ENCODE measurements at regions not wholly inside any gene's neighbourhood (a gene's known extent, or its start where the extent isn't known, plus 50 kb on each side); places are given as distances from the start of the nearest gene placed in this dataset.

- intact Hi-C loops (cut with micrococcal nuclease) (no loop called here), dilution Hi-C loops (cut with MboI; ENCODE audit: extremely low pct_ligation_motif_present, low sequenced_read_pairs) (no loop called here)
- no peak overlapping the region for H2AFZ ChIP-seq (ENCODE audit: low read depth, low read length)
- no peaks in the 10 kb centered on the region for H3K9me3 ChIP-seq (replicated peaks; ENCODE audit: control insufficient read depth, insufficient read depth, low read length)
- no peak overlapping the region for H3K4me2 ChIP-seq (ENCODE audit: insufficient read depth, low read length)
- H3K9ac ChIP-seq (replicated peaks; ENCODE audit: extremely low read depth, insufficient read depth, low read length), result no peak overlapping the region
- H3K36me3 ChIP-seq (ENCODE audit: control insufficient read depth in 2 of 2, extremely low read depth in 1 of 2, insufficient read depth in 2 of 2, low read length in 2 of 2), result no peaks in the 10 kb centered on the region
- no peak overlapping the region for H3K27ac ChIP-seq (ENCODE audit: insufficient read depth, low read depth, low read length)
- no TSS peak for BruUV-seq (replicated peaks)
- H4K20me1 ChIP-seq (replicated peaks; ENCODE audit: control insufficient read depth, extremely low read depth, insufficient read depth, low read length), result no peaks in the 10 kb centered on the region
- FAIRE-seq (no peak), DNase-seq (ENCODE audit: low read depth, low spot score) (no peak)
- H3K9me1 ChIP-seq (replicated peaks; ENCODE audit: control insufficient read depth, extremely low read depth, insufficient read depth, low read length), result no peaks in the 10 kb centered on the region
- H3K79me2 ChIP-seq (ENCODE audit: control insufficient read depth, insufficient read depth, low read length), result no peaks in the 10 kb centered on the region
- ChIA-PET CTCF (no interaction called here), POLR2A (no interaction called here)
- no peaks in the 10 kb centered on the region for H3K4me1 ChIP-seq (ENCODE audit: control insufficient read depth, extremely low read depth, insufficient read depth, low read length)
- no peak overlapping the region for H3K4me3 ChIP-seq (replicated peaks in 1 of 3; ENCODE audit: insufficient read depth in 1 of 3, low read depth in 1 of 3, low read length in 3 of 3)
- TF ChIP-seq GATA2 (IDR thresholded peaks at IDR 0.05; ENCODE audit: insufficient read depth, insufficient read length, low read depth, low read length) (no peak), EZH2 (IDR thresholded peaks at IDR 0.05; ENCODE audit: borderline replicate concordance, low read depth, low read length, severe bottlenecking) (no peak), FOS (IDR thresholded peaks at IDR 0.05; ENCODE audit: borderline replicate concordance, insufficient read depth, low read length) (no peak), JUN (IDR thresholded peaks at IDR 0.05; ENCODE audit: borderline replicate concordance, insufficient read depth, insufficient read length, low read depth) (no peak), POLR2A (IDR thresholded peaks at IDR 0.05; ENCODE audit: low read depth, low read length) (no peak), POLR2AphosphoS5 (IDR thresholded peaks at IDR 0.05; ENCODE audit: insufficient read depth, low read depth, low read length) (no peak), MYC (IDR thresholded peaks at IDR 0.05; ENCODE audit: low read depth, low read length) (no peak)
- TF ChIP-seq, protein P1, sequence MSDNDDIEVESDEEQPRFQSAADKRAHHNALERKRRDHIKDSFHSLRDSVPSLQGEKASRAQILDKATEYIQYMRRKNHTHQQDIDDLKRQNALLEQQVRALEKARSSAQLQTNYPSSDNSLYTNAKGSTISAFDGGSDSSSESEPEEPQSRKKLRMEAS (IDR thresholded peaks at IDR 0.05; ENCODE audit: insufficient read depth, insufficient read length), result no peak
- TF ChIP-seq, protein P2, sequence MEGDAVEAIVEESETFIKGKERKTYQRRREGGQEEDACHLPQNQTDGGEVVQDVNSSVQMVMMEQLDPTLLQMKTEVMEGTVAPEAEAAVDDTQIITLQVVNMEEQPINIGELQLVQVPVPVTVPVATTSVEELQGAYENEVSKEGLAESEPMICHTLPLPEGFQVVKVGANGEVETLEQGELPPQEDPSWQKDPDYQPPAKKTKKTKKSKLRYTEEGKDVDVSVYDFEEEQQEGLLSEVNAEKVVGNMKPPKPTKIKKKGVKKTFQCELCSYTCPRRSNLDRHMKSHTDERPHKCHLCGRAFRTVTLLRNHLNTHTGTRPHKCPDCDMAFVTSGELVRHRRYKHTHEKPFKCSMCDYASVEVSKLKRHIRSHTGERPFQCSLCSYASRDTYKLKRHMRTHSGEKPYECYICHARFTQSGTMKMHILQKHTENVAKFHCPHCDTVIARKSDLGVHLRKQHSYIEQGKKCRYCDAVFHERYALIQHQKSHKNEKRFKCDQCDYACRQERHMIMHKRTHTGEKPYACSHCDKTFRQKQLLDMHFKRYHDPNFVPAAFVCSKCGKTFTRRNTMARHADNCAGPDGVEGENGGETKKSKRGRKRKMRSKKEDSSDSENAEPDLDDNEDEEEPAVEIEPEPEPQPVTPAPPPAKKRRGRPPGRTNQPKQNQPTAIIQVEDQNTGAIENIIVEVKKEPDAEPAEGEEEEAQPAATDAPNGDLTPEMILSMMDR (IDR thresholded peaks at IDR 0.05; ENCODE audit: extremely low read depth in 1 of 2, insufficient read depth in 1 of 2, low read depth in 1 of 2, low read length in 2 of 2), result no peak
- H3K27me3 ChIP-seq (ENCODE audit: control insufficient read depth in 2 of 2, insufficient read depth in 2 of 2, low read length in 2 of 2), result no peaks in the 10 kb centered on the region
Observed at GRCh38 chr3:34865346-34865745, 774.0 kb upstream of the ARPP21 start.

Measured in endothelial cell of umbilical vein (primary cell).